ENCODE measurements at regions not wholly inside any gene's neighbourhood (a gene's known extent, or its start where the extent isn't known, plus 50 kb on each side); places are given as distances from the start of the nearest gene placed in this dataset.
A peak's percentile ranks its signal among the peaks of the same experiment; 100 is the strongest.

GRCh38 chr5:158051036-158051435, 192.1 kb upstream of the CLINT1 start:
- H3K36me3 Mint-ChIP-seq, result no peaks in the 10 kb centered on the region
- no peak for DNase-seq (ENCODE audit: low spot score)
- POLR2A ChIA-PET, result no interaction called here
- TF ChIP-seq ZSCAN18 (CRISPR knock-in tag; IDR thresholded peaks at IDR 0.05) (no peak), ZNF263 (CRISPR knock-in tag; IDR thresholded peaks at IDR 0.05; ENCODE audit: low read depth) (no peak), JAZF1 (CRISPR knock-in tag; IDR thresholded peaks at IDR 0.05) (no peak), GRHL2 (CRISPR knock-in tag; IDR thresholded peaks at IDR 0.05; ENCODE audit: insufficient replicate concordance, severe bottlenecking) (no peak), SMAD4 (CRISPR knock-in tag; IDR thresholded peaks at IDR 0.05) (no peak), NFYB (CRISPR knock-in tag; conservative IDR thresholded peaks at IDR 0.05; ENCODE audit: low read depth) (no peak), E2F1 (CRISPR knock-in tag; IDR thresholded peaks at IDR 0.05) (no peak), JUN (CRISPR knock-in tag; IDR thresholded peaks at IDR 0.05) (no peak), MYBL2 (CRISPR knock-in tag; IDR thresholded peaks at IDR 0.05) (no peak)
- H3K4me1 Mint-ChIP-seq, result no peaks in the 10 kb centered on the region
- no peak for ATAC-seq
- H3K27ac Mint-ChIP-seq, result no peak overlapping the region
- H3K4me3 Mint-ChIP-seq, result no peak overlapping the region
- no peaks in the 10 kb centered on the region; the same call in 1 of the 2 replicates for H3K27me3 Mint-ChIP-seq (ENCODE audit: low read depth)
- H3K9me3 Mint-ChIP-seq, result no peaks in the 10 kb centered on the region
- CTCF ChIA-PET, result interaction anchor here (0.9 kb wide), 1 partner anchor 24 kb away, joined by 3 read pairs; no protein-coding TSS in a partner anchor

- Mint-ChIP-seq H3K27ac (no peak overlapping the region), H3K27me3 (ENCODE audit: low read depth) (no peaks in the 10 kb centered on the region; the same call in 1 of the 2 replicates), H3K36me3 (no peaks in the 10 kb centered on the region), H3K4me3 (no peak overlapping the region), H3K4me1 (no peaks in the 10 kb centered on the region), H3K9me3 (no peaks in the 10 kb centered on the region)
- DNase-seq (ENCODE audit: low spot score), result no peak
- no peak for ATAC-seq
- POLR2A ChIA-PET, result no interaction called here
- TF ChIP-seq EMX1 (CRISPR knock-in tag; IDR thresholded peaks at IDR 0.05) (no peak), ZBTB43 (CRISPR knock-in tag; IDR thresholded peaks at IDR 0.05) (no peak)
- CTCF ChIA-PET, result interaction anchor here (0.6 to 0.9 kb wide), 2 partner anchors 25 to 124 kb away, joined by 3 to 4 read pairs; no protein-coding TSS in a partner anchor
These were observed 191.5 kb upstream of the CLINT1 start for GRCh38 chr5:158050421-158050820.

- DNase-seq (ENCODE audit: low spot score) (no peak), ATAC-seq (peak; percentile 86)
- Mint-ChIP-seq H3K27me3 (ENCODE audit: low read depth) (no peaks in the 10 kb centered on the region; the same call in 1 of the 2 replicates), H3K9me3 (peaks cover 3% of the 10 kb centered on the region; the same call in 1 of the 2 replicates), H3K4me3 (no peak overlapping the region), H3K36me3 (no peaks in the 10 kb centered on the region), H3K4me1 (no peaks in the 10 kb centered on the region), H3K27ac (no peak overlapping the region)
- ChIA-PET CTCF (no interaction called here), POLR2A (interaction anchor here (0.6 kb wide), 1 partner anchor 1000 kb away, joined by 3 read pairs; no protein-coding TSS in a partner anchor)
- TF ChIP-seq USF2 (CRISPR knock-in tag; IDR thresholded peaks at IDR 0.05) (peak; percentile 87), ESRRA (CRISPR knock-in tag; IDR thresholded peaks at IDR 0.05; ENCODE audit: borderline replicate concordance) (no peak), SOX15 (CRISPR knock-in tag; IDR thresholded peaks at IDR 0.05) (no peak), FOXK1 (CRISPR knock-in tag; IDR thresholded peaks at IDR 0.05) (no peak), STAT6 (CRISPR knock-in tag; conservative IDR thresholded peaks at IDR 0.05; ENCODE audit: low read depth) (no peak), TEAD4 (CRISPR knock-in tag; IDR thresholded peaks at IDR 0.05) (no peak), ZNF532 (CRISPR knock-in tag; IDR thresholded peaks at IDR 0.05; ENCODE audit: borderline replicate concordance) (no peak)
These were observed 190.5 kb upstream of the CLINT1 start for GRCh38 chr5:158049459-158049858.

Measured in WTC11 (cell line).